NB4 (cell line): ENCODE measurements at regions not wholly inside any gene's neighbourhood (a gene's known extent, or its start where the extent isn't known, plus 50 kb on each side); places are given as distances from the start of the nearest gene placed in this dataset.

Source experiments
- MYC ChIP-seq: IDR thresholded peaks from 2 replicates; pipeline ENCODE4 v1.6.1; 2011; ENCODE audit warnings: low read depth, low read length
- POLR2A ChIP-seq: IDR thresholded peaks from 2 replicates; pipeline ENCODE4 v1.6.1; 2011; ENCODE audit warnings: mild to moderate bottlenecking; ENCODE audit not compliant: insufficient read length; ENCODE audit errors: extremely low read depth
- TF ChIP-seq, protein P1 (sequence below): IDR thresholded peaks from one replicate; pipeline ENCODE4 v1.5.1; 2012; ENCODE audit warnings: low read depth, low read length
- TF ChIP-seq, protein P2 (sequence below): IDR thresholded peaks from 2 replicates; pipeline ENCODE4 v1.6.1; 2011; ENCODE audit warnings: low read depth, low read length

DNA sequence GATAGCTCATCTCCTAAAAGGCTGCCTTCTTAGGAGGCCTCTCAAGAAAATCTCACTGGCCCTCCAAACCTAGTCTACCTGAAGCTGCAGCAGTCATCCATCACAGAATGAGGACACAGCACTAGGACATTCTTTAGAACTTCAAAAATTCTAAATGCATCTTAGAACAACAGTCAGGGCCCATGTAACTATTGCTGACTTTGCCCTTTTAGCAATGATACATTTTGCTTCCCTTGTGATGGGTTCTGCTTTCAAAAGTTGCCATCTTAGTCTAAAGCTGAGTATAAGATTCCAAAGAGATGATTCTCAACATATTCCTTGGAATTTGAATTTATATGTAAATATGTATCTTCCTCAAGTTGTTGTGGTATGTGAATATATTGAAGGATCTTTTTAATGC, 793.0 kb downstream of the RAB28 start:
- TF ChIP-seq, protein P1, sequence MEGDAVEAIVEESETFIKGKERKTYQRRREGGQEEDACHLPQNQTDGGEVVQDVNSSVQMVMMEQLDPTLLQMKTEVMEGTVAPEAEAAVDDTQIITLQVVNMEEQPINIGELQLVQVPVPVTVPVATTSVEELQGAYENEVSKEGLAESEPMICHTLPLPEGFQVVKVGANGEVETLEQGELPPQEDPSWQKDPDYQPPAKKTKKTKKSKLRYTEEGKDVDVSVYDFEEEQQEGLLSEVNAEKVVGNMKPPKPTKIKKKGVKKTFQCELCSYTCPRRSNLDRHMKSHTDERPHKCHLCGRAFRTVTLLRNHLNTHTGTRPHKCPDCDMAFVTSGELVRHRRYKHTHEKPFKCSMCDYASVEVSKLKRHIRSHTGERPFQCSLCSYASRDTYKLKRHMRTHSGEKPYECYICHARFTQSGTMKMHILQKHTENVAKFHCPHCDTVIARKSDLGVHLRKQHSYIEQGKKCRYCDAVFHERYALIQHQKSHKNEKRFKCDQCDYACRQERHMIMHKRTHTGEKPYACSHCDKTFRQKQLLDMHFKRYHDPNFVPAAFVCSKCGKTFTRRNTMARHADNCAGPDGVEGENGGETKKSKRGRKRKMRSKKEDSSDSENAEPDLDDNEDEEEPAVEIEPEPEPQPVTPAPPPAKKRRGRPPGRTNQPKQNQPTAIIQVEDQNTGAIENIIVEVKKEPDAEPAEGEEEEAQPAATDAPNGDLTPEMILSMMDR: no peak
- TF ChIP-seq POLR2A: no peak
- no peak for TF ChIP-seq MYC
- TF ChIP-seq, protein P2, sequence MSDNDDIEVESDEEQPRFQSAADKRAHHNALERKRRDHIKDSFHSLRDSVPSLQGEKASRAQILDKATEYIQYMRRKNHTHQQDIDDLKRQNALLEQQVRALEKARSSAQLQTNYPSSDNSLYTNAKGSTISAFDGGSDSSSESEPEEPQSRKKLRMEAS: no peak
